ENCODE measurements at regions not wholly inside any gene's neighbourhood (a gene's known extent, or its start where the extent isn't known, plus 50 kb on each side); places are given as distances from the start of the nearest gene placed in this dataset.

- TF ChIP-seq POLR2A (IDR thresholded peaks at IDR 0.05; ENCODE audit: low read length) (no peak), GATA1 (IDR thresholded peaks at IDR 0.05; ENCODE audit: low read depth, low read length) (no peak)
These were observed 85.2 kb upstream of the ZNF385D start for GRCh38 chr3:21836227-21836626.

All from erythroblast (primary cell).